ENCODE measurements at regions not wholly inside any gene's neighbourhood (a gene's known extent, or its start where the extent isn't known, plus 50 kb on each side); places are given as distances from the start of the nearest gene placed in this dataset. TPM values are rescaled to one million over a fixed set of nuclear protein-coding genes. Genes with fewer than 3 reads are reported as not detected.

Small RNAs in the stretch of these regions (small RNA-seq; reads per million reads assigned to genes)
- not detected for gene AC105424.1 (ENCODE audit: low replicate concordance)
- not detected for gene RF00156 (ENCODE audit: low replicate concordance)
- not detected for gene RN7SL205P (ENCODE audit: low replicate concordance)
- not detected for gene RNU6-224P (ENCODE audit: low replicate concordance)
